HG02840 (cell line): ENCODE measurements at regions not wholly inside any gene's neighbourhood (a gene's known extent, or its start where the extent isn't known, plus 50 kb on each side); places are given as distances from the start of the nearest gene placed in this dataset.
A peak's percentile ranks its signal among the peaks of the same experiment; 100 is the strongest.

Source experiments
- ATAC-seq: cut with Tn5 transposase; IDR thresholded peaks from one replicate; pipeline ENCODE4 v1.9.1; 2021; ENCODE audit warnings: mild to moderate bottlenecking, moderate library complexity, moderate number of reproducible peaks; ENCODE audit not compliant: unreplicated experiment, low FRiP score

DNA sequence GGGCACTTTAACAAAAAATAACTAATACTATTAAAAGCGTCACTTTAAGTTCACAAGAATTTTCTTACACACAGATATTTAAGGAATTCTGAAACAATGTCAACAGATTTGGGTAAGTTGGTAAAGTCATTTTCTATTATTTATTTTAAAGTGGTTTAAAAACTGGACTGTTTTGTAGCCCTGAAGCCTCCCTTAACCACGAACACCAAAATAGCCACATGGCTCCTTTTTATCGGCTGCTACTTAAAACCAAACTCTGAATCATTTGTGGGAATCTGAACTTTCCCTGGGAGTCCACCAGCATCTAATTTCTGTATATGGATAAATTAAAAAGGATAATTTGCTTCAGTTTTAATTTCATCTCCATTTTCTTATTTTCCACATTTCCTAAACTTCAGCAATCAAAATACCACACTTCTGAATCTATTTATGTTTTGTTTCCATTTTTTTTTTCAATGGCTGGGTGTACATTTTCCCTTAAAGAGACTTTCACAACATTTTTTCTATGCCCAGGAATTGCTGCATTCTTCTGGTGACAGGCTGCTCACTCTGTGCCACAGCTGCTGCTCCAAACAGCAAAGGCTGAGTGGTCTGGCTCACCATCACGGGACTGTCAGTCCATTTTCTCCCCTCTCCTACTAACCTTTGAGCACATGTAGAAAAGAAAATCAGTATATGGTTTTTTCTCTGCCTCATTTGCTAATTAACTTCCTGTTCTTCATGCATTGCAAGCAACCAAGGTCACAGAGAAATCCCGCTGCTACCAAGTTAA lies 255.5 kb upstream of the KCNJ16 start:
- ATAC-seq = no peak

DNA sequence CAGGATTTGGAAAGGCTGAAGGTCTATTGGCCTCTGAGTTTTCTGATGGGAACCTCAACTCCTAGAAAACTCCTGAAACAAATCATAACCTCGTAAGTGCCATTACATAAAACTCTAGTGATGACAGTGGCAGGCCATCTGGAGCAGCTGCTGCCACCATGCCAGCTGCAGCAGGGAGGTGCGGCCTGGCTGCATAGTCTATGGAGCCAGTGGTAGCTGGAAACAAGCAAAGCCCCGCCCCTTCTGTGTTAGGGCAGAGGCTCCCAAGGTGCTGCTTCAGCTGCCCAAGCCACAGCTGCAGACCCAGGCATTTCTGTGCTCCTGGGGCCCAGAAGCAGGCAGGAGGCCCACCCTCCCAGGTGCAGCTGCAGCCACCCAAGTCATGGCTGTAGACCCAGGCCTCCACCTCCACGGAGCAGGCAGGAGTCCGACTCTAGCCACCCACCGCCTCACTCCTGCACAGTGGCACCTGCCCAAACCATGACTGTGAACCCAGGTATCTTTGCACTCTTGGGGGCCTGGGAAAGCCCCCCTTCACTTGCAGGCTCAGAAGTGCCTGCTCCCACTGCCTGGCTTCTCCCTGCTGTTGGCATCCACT lies 254.1 kb upstream of the KCNJ16 start:
- ATAC-seq = no peak

DNA sequence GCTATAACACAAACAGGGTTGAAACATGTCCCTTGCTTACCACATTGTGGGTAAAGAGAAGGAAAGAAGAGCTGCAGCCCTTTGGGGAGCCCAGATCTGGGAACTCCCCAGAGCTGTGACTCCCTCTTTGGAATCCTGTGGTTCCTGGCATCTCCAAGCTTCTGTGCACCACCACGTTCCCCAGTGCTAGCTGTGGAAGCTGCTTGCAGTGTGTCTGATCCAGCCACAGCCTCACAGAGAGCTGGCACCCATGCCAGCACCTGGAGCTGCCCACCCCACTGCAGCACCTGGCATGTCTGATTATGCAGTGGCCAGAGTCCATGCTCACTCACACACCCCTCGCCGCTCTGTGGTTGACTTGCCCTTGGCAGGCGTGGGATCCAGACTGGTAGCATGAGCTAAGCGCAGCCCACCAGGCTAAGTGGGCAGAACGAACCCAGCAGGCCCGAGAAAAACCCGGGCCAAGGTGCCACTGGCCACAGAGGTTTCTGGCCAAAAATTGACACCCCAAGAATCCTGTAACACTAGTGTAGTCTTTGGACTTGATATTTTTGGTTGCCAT lies 252.6 kb upstream of the KCNJ16 start:
- ATAC-seq = no peak

DNA sequence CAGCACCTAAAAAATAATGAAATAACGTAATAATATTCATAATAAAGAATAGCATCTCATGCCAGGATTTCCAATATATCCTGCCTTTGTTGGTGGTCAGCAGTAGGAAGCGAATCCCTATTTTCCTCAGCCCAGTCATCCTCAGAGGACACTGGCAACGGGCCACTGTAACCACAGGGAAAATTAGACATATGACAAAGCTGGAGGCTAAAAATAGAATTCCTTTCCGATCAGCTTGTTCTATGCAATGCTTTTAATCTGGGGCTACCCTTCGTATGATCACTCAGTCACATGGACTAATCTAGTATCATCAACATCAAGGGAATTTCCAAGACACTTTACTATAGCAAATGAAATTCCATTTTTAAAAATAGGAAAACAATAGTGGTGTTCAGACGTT lies 246.9 kb upstream of the KCNJ16 start:
- no peak for ATAC-seq

DNA sequence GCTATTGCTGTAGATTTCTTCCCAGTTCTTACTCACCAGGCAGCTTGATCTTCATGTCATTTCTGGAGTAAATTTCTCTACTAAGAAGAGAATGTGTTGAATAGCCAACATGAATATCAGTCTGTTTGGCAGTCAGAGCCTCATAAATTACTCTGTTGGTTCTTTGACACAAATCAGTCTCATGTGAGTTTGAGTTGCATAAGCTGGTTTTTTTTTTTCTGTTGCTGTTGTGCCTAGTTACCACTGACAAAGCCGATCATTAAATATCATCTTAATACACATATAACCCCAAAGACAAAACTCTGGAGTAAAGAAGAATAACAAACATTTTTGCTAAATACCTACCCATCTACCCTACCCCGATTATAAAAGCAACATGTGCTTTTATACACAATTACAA lies 240.5 kb upstream of the KCNJ16 start:
- no peak for ATAC-seq

DNA sequence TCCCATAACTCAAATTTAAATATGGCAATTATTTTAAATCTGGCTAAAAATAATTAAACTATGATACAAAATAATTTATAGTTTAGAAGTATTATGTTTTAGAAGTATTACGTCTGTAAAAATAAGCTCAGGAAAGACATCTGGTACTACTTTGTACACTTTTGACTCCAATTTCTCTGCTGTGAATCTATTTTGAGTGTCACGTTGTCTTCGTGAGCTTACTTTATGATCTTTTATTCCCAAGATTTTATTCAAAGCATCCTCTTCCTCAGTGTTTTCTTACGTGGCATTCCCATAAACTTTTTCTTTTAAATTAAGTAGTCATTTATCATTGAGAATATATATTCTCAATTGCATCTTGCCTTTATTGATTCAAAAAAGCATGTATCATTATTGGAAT lies 223.3 kb upstream of the KCNJ16 start:
- no peak for ATAC-seq

DNA sequence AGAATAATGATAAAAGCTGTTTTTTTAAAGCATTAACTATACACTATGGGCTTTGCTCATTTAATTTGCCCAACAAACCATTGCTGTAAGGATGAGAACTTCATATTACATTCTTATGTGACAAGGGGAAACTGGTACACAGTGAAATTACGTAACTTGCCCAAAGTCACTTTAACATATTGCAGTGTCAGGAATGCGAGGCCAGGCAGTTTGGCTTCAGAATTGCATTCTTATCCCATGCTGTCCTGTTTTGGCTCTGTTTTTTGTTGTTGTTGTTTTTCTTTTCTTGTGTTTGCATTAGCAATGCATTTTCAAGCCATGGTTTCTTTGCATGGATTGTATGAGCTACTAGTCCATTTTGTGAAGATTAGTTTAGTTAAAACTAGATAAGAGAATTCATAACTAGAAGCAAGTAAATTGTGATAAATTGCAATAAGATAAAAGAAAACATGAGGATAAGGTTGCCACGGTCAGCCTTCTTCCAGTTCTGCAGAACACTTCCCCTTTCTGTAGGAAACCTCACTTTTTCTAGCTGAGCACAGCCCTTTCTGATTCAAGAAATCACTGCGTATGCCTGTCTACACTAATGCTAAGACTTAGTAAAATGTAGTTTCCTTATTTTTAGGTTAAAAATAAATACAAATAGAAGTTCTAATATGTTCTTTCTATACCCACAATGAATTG lies 221.3 kb upstream of the KCNJ16 start:
- ATAC-seq = no peak

DNA sequence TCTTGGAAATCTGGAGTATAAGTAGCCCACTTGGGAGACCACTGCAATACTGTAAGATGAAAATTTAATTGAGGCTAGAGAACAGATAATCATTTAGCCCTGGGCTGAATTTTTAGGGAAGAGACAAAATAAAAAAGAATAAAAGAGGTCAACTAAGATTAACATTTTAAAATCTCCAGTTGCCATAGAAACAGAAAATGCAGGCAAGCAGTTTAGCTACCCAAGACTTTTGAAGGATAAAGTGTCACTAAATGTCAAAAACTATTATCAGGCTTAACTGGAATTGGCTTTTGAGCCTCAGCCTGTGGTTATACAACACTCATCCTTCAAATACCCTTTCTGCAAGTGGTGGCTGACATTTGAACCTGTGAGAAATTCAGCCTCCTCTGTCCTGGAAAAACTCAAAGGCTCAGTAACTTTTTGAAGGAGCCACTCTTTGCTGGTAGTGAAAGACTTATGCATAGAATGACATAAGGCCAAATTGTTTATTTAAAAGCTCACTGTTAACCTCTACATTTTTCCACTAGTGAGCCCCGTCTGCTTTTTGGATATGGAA lies 220.7 kb upstream of the KCNJ16 start:
- ATAC-seq = no peak

DNA sequence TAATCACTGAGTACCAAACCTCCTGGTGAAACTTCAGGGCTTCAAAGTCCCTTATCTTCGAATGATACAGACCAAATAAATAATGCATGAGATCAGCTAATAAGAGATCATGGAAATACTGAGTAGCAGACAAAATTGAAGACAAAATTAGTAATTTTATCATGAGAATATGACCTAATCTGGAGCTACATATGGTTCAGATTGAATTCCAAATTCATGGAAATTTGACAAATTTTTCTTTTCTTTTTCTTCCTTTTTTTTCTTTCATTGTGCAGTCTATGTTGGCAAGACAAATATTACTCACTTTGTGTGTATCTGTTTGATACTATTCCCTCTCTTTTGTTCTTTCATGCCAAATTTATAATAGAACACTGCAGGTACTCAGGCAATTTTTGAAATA lies 218.1 kb upstream of the KCNJ16 start:
- ATAC-seq = no peak

DNA sequence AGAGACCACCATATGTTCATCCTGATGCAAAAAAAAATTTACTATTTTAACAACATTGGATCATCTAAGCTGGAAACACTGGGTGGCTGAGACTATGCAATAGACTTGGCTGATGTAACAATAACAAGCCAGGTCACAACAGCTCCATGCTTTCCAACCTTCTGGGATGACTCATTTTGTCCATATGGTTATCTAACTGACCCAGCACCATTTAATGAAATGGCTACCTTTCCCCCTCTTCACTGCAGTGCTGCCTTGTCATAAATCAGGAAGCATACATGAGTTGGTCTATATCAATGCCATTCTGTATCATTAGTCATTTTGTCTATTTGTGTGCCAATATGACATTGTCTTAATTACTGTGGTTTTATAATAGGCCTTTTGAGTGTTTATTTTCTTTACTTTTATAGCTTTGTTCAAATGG lies 217.6 kb upstream of the KCNJ16 start:
- no peak for ATAC-seq

DNA sequence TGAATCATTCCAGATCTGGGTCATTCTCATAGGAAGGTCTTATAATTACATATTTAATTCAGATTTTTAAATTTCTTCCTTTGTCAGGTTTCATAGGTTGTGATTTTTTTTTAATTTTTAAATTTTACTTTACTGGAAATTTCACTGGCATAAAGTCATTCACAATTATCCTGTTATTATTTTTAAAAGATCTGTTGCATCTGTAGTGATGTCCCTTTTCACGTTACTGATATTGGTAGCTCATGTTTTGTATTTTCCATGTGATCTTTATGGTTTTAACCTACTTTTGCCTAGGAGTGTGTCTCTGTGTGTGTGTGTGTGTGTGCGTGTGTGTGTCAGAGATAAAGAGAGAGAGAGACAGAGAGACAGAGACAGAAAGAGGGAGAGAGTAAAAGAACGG lies 216.6 kb upstream of the KCNJ16 start:
- ATAC-seq = no peak

DNA sequence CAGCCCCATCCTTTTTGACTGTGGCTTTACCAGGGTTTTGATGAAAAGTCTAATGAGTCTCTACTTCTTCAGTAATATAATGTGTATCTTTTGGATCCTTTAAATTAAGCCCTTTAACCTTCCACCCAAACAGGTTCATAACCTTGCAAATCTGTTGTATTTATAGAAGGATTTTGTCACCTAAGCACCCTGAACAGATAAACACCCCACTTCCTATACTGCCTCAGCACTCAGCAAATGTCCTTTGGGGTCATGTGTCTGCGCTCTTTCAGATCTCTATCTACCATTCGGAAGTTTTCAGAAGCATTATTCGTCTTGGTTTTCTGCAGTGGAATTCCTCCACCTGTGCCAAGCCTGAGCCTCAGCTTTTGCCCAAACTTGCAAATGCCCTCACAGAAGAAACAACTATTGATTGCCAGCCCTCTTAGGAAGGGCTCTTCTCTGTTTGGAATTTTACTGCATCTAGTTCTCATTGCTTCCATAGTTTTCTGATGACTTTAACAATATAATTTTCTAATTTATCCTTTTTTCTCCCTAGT lies 214.8 kb upstream of the KCNJ16 start:
- no peak for ATAC-seq

DNA sequence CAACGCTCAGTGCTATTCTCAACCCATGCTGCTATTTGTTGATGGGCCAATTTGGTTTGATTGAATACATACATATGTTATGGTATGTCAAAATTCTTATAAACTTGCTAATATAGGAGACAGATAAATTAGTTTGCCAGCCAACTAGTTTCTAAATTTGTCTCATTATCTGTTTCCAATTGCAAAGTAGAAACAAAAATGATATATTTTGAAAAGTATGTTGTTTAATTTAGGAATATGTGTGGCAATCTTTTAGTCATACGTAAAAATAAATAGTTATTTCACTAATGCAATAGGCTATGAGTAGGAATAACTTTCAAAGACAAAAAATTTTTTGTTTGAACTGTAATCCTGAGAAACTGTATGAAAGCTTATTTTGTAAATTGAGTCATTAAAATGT lies 210.6 kb upstream of the KCNJ16 start:
- no peak for ATAC-seq

DNA sequence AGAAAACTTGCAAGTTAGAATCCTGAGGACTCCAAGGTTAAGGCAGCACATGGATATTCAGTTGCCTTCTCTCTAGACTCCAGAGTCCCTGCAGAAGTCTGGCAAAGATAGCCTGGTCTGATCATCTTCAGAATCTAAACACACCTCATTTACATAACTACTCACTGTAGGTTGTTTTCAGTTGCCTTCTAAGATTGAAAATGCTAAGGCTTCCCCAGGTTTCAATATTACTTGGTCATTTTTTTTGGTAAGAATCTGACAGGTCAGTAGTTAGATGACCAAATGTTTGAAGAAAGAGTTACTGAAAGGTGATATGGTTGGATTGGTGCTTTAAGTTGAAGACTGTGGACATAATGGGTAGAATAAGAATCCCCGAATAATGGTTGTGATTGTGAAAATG lies 205.4 kb upstream of the KCNJ16 start:
- ATAC-seq = peak; percentile 68

DNA sequence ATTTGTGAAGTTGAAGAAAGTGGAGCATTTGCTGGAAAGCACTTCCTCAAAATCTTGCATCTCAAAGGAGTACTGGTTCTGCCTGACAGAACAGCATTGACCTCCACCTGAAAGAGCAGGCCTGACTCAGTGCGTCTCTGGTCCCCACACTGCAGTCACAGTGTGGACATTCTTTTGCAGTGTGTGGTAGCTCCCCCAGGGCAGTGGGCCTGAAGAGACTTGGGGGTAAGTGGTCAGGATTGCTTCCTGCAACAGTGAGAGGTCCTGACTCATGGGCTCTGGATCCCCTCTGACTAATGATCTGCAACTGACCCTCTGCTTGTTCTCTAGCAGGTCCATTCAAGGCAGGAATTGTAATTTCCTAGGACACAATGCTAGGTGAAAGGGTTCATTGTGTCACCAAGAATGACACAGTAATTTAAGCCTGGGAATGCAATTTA lies 204.9 kb upstream of the KCNJ16 start:
- peak; percentile 44 for ATAC-seq

DNA sequence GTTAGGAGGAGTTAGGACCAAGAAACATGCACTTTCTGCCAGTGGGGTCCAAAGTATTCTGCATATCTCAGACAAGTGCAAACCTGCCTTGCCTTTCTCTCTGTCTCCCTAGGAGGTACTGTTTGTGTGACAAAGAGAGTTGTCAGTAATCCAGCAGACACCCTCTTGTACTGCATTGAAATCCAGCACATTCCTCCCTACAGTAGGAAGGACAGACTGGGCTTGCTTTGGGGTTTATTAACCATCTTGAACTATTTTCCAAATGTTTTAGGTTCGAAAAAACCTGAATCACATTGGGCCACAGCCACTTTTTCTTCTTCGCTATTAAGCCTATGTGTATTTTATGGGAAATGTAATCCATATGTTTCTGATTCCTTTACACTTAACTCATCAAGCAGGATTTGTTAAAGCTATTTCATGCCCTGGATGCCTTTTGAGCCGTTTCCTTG lies 204.2 kb upstream of the KCNJ16 start:
- ATAC-seq = no peak

DNA sequence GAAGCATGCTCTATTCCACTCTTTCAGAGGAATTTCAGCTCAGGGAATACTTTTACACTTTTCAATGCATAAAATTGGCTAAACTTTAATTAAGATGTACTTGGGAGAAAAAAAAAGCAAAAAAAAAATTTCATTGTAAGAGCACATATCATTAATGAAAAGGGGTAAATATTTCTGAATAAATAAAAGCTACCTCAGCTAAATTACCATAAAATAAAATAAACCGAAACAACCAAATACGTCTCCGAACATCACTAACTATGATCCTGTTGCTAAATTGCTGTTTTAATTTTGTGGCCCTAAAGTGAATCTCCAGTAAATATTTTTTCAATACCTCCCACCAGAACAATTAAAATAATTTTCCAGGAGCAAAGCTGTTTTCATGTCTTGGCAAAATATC lies 203.7 kb upstream of the KCNJ16 start:
- ATAC-seq = no peak

DNA sequence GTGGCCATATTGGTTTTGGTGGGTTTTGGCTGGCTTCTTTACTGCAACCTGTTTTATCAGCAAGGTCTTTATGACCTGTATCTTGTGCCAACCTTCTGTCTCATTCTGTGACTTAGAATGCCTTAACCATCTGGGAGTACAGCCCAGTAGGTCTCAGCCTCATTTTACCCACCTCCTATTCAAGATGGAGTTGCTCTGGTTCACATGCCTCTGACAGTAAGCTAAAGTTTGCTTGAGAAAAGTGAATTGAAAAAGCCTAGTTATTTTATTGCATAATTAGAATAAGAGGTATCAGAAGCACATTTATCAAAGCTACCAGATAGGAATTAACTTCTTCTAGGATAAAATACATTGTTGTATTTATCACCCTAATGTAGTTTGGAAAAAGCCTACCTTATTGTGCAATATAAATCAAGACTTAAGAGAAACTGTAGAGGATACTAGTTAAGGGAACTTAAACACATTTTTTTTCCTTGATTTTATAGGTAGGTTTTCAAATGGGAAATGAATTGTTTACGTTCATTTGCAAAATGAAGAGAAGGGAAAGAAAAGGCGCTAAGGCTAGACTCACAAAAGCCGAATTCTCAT lies 202.3 kb upstream of the KCNJ16 start:
- no peak for ATAC-seq

DNA sequence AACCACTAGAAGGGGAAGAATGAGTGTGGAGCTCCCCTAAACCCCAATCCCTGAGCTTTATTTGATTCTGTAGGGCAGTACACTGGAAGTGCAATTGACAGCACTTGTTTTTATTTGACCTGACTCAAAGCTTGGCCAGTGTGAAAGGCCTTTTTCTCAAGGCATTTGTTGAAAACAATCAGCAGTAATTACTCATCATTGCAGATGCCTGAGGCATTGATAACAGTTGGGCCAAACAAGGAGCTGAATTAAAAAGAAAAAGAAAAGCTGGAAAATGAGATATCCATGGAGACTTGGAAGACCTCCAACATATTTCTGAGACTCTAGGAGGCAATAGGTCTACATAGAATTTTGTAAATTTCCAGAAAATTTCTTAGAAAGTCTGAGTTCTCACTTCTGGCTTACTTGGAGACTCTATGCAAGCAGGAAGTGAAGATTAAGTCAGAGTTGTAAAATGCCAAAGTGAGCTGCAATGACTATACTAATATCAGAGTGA lies 200.8 kb upstream of the KCNJ16 start:
- no peak for ATAC-seq

DNA sequence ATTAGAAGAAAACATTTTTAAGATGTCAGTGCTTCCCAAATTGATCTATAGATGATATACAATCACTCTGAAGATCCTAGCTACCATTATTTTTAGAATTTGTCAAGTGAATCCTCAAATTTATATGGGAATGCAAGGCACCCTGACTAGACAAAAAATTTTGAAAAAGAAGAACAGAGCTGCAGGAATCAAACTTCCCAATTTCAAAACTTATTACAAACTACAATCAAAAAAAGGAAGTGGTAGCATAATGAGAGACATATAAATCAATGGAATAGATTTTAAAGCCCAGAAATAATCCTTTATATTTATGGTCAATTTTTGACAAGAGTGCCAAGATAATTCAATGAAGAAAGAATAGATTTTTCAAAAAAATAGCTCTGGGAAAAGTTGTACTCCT lies 198.3 kb upstream of the KCNJ16 start:
- no peak for ATAC-seq
